HCT116 (cell line): ENCODE measurements at regions not wholly inside any gene's neighbourhood (a gene's known extent, or its start where the extent isn't known, plus 50 kb on each side); places are given as distances from the start of the nearest gene placed in this dataset.

ENCODE experiments used
- ATAC-seq: fragments of 200-7000 bp; cut with Tn5 transposase; 2 replicates; pipeline ENCODE4 v1.9.1; 2020; ENCODE audit warnings: mild to moderate bottlenecking, moderate library complexity
- BruUV-seq: library from RNA; stranded (reverse); fragments of 400-500 nt; replicated peaks from 2 replicates; lab custom pipeline; 2021; lab: Mats Ljungman, UMichigan
- CTCF ChIA-PET: fragments of 300-600 bp; sonication (Branson Sonifier 250); formaldehyde crosslinking; loops from one replicate; lab custom pipeline; 2021; ENCODE audit warnings: antibody characterized with exemption; lab: Charles Lee
- POLR2A ChIA-PET: fragments of 300-600, 350-600 bp; sonication (Branson Sonifier 250); formaldehyde crosslinking; loops from one replicate; lab custom pipeline; 2021; ENCODE audit warnings: antibody characterized with exemption; lab: Charles Lee
- RAD21 ChIA-PET, 2 experiments: fragments of 300-600 bp; sonication (Branson Sonifier 250); formaldehyde crosslinking; loops; one replicate each; lab custom pipeline; 2023; ENCODE audit warnings: low total read pairs in 2 of 2; ENCODE audit not compliant: uncharacterized antibody in 2 of 2, unreplicated experiment in 2 of 2, low non-redundant PET in 1 of 2; lab: Charles Lee
- DNase-seq: peaks from one replicate; pipeline ENCODE4 v3.0.0-alpha.2; 2010; ENCODE audit warnings: low read depth, low spot score
- H2AFZ ChIP-seq: fragments of 200-600 bp; shearing (Covaris generic), sonication (generic); 2 replicates; pipeline ENCODE4 v1.6.1; 2017; ENCODE audit warnings: low read depth, mixed run types, mixed read lengths, antibody characterized with exemption, low read length; ENCODE audit not compliant: poor library complexity, severe bottlenecking
- H3K27ac ChIP-seq: 2 replicates; pipeline ENCODE4 v1.5.1; 2012; ENCODE audit warnings: low read depth, low read length
- H3K27me3 ChIP-seq: fragments of 200-600 bp; sonication (generic); 2 replicates; pipeline ENCODE4 v1.6.1; 2016; ENCODE audit warnings: mixed run types, low read length, mixed read lengths; ENCODE audit not compliant: insufficient read depth
- H3K36me3 ChIP-seq, 2 experiments: fragments of 200-500 bp in 1 of 2; fragments of 200-600 bp in 1 of 2; sonication (Bioruptor generic) in 1 of 2; sonication (generic) in 1 of 2; 2 replicates each; pipeline versions ENCODE4 v1.5.1 to v1.6.1; 2014 to 2016; ENCODE audit warnings: low read length in 2 of 2, inconsistent platforms in 1 of 2, mixed read lengths in 1 of 2, mixed run types in 1 of 2; ENCODE audit not compliant: insufficient read depth in 2 of 2, control insufficient read depth in 1 of 2
- H3K4me1 ChIP-seq, 2 experiments: fragments of 200-600 bp in 1 of 2; sonication (generic) in 1 of 2; 2 replicates each; pipeline versions ENCODE4 v1.5.1 to v1.6.1; 2012 to 2017; ENCODE audit warnings: low read length in 2 of 2, inconsistent platforms in 1 of 2, mild to moderate bottlenecking in 1 of 2, mixed read lengths in 1 of 2, mixed run types in 1 of 2, moderate library complexity in 1 of 2; ENCODE audit not compliant: insufficient read depth in 2 of 2, control insufficient read depth in 1 of 2
- H3K4me2 ChIP-seq: fragments of 200-600 bp; sonication (generic); 2 replicates; pipeline ENCODE4 v1.6.1; 2017; ENCODE audit warnings: mixed run types, low read length, mixed read lengths
- H3K4me3 ChIP-seq, 2 experiments: fragments of 200-600 bp in 1 of 2; sonication (generic) in 1 of 2; replicated peaks in 1 of 2; 2 replicates each; pipeline ENCODE4 v1.5.1; 2011 to 2016; ENCODE audit warnings: low read length in 2 of 2, control low read depth in 1 of 2, low read depth in 1 of 2, mild to moderate bottlenecking in 1 of 2, mixed read lengths in 1 of 2, mixed run types in 1 of 2
- H3K79me2 ChIP-seq: fragments of 200-600 bp; sonication (generic); 2 replicates; pipeline ENCODE4 v1.6.1; 2017; ENCODE audit warnings: mild to moderate bottlenecking, mixed run types, low read length, moderate library complexity, mixed read lengths; ENCODE audit not compliant: insufficient read depth
- H3K9ac ChIP-seq: fragments of 200-600 bp; sonication (generic); 2 replicates; pipeline ENCODE4 v1.6.1; 2016; ENCODE audit warnings: low read length, mixed read lengths
- H3K9me2 ChIP-seq: fragments of 200-600 bp; sonication (generic), shearing (Covaris generic); 2 replicates; pipeline ENCODE4 v1.6.1; 2017; ENCODE audit warnings: mixed run types, mild to moderate bottlenecking, moderate library complexity; ENCODE audit not compliant: insufficient read depth
- H3K9me3 ChIP-seq, 2 experiments: fragments of 200-500 bp in 1 of 2; fragments of 200-600 bp in 1 of 2; sonication (Bioruptor generic) in 1 of 2; sonication (generic) in 1 of 2; 2 replicates each; pipeline ENCODE4 v1.6.1; 2014 to 2017; ENCODE audit warnings: low read length in 2 of 2, mixed read lengths in 2 of 2, inconsistent platforms in 1 of 2, low read depth in 1 of 2, mild to moderate bottlenecking in 1 of 2, mixed run types in 1 of 2, moderate library complexity in 1 of 2; ENCODE audit not compliant: control insufficient read depth in 1 of 2, insufficient read depth in 1 of 2
- H4K20me1 ChIP-seq: fragments of 200-600 bp; sonication (generic), shearing (Covaris generic); 2 replicates; pipeline ENCODE4 v1.6.1; 2017; ENCODE audit warnings: mixed run types, mild to moderate bottlenecking, moderate library complexity; ENCODE audit not compliant: insufficient read depth
- ATF3 ChIP-seq: IDR thresholded peaks from 2 replicates; pipeline ENCODE4 v1.6.1; 2012
- CBX3 ChIP-seq: IDR thresholded peaks from 2 replicates; pipeline ENCODE4 v1.6.1; 2012; ENCODE audit warnings: low read depth
- ELF1 ChIP-seq: IDR thresholded peaks from 2 replicates; pipeline ENCODE4 v1.6.1; 2012; ENCODE audit warnings: low read depth, borderline replicate concordance
- EZH2 ChIP-seq: fragments of 200-600 bp; sonication (generic); IDR thresholded peaks from 2 replicates; pipeline ENCODE4 v1.6.1; 2017; ENCODE audit warnings: antibody characterized with exemption, mixed run types
- JUND ChIP-seq: IDR thresholded peaks from 2 replicates; pipeline ENCODE4 v1.6.1; 2012
- POLR2A ChIP-seq: IDR thresholded peaks from 2 replicates; pipeline ENCODE4 v1.7.0; 2011; ENCODE audit warnings: borderline replicate concordance; ENCODE audit not compliant: insufficient read depth, insufficient read length; ENCODE audit errors: extremely low read depth
- RAD21 ChIP-seq: IDR thresholded peaks from 2 replicates; pipeline ENCODE4 v1.6.1; 2012; ENCODE audit warnings: low read depth, mild to moderate bottlenecking
- REST ChIP-seq: IDR thresholded peaks from 2 replicates; pipeline ENCODE4 v1.6.1; 2012; ENCODE audit warnings: low read depth
- SIN3A ChIP-seq: IDR thresholded peaks from 2 replicates; pipeline ENCODE4 v1.6.1; 2012; ENCODE audit warnings: low read depth
- SP1 ChIP-seq: IDR thresholded peaks from 2 replicates; pipeline ENCODE4 v1.6.1; 2012; ENCODE audit warnings: low read depth
- SRF ChIP-seq: IDR thresholded peaks from 2 replicates; pipeline ENCODE4 v1.6.1; 2012; ENCODE audit warnings: low read depth
- TCF7L2 ChIP-seq: IDR thresholded peaks from 2 replicates; pipeline ENCODE4 v1.7.0; 2011; ENCODE audit warnings: borderline replicate concordance, inconsistent platforms; ENCODE audit not compliant: insufficient read depth, insufficient read length; ENCODE audit errors: extremely low read depth
- intact Hi-C: fragments of 100-400 bp; cut with micrococcal nuclease; formaldehyde crosslinking; loops from 2 replicates; pipeline ENCODE4 v1.10.0; 2022
- TF ChIP-seq, protein P1 (sequence below): IDR thresholded peaks from 2 replicates; pipeline ENCODE4 v1.6.1; 2011; ENCODE audit warnings: mild to moderate bottlenecking, low read length, moderate library complexity; ENCODE audit not compliant: insufficient replicate concordance; ENCODE audit errors: extremely low read depth

- peaks cover 0 to 10% of the 10 kb centered on the region in 2 experiments; a peak in 2 of 4 replicates for H3K9me3 ChIP-seq
- POLR2A ChIA-PET: no interaction called here
- no peak overlapping the region for H2AFZ ChIP-seq
- no peak overlapping the region for H3K27ac ChIP-seq
- intact Hi-C loops: no loop called here
- no peaks in the 10 kb centered on the region for H3K27me3 ChIP-seq
- no peak overlapping the region for H3K4me2 ChIP-seq
- CTCF ChIA-PET: no interaction called here
- no peak for ATAC-seq
- no TSS peak for BruUV-seq
- no peaks in the 10 kb centered on the region for H3K4me1 ChIP-seq
- no peak for TF ChIP-seq REST
- no peak for TF ChIP-seq TCF7L2
- no peak for TF ChIP-seq SIN3A
- no peak for TF ChIP-seq ELF1
- TF ChIP-seq JUND: no peak
- TF ChIP-seq, protein P1, sequence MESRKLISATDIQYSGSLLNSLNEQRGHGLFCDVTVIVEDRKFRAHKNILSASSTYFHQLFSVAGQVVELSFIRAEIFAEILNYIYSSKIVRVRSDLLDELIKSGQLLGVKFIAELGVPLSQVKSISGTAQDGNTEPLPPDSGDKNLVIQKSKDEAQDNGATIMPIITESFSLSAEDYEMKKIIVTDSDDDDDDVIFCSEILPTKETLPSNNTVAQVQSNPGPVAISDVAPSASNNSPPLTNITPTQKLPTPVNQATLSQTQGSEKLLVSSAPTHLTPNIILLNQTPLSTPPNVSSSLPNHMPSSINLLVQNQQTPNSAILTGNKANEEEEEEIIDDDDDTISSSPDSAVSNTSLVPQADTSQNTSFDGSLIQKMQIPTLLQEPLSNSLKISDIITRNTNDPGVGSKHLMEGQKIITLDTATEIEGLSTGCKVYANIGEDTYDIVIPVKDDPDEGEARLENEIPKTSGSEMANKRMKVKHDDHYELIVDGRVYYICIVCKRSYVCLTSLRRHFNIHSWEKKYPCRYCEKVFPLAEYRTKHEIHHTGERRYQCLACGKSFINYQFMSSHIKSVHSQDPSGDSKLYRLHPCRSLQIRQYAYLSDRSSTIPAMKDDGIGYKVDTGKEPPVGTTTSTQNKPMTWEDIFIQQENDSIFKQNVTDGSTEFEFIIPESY: no peak
- no peak for TF ChIP-seq SP1
- TF ChIP-seq ATF3: no peak
- TF ChIP-seq RAD21: no peak
- no peak for TF ChIP-seq SRF
- no peak for TF ChIP-seq EZH2
- no peak for TF ChIP-seq POLR2A
- TF ChIP-seq CBX3: no peak
- H4K20me1 ChIP-seq: no peaks in the 10 kb centered on the region
- no peak overlapping the region for H3K4me3 ChIP-seq
- DNase-seq: no peak
- H3K79me2 ChIP-seq: no peaks in the 10 kb centered on the region
- no peak overlapping the region for H3K9ac ChIP-seq
- no peaks in the 10 kb centered on the region for H3K36me3 ChIP-seq
- no peaks in the 10 kb centered on the region for H3K9me2 ChIP-seq
- RAD21 ChIA-PET: no interaction called here
Observed at GRCh38 chr6:67016921-67017460, 1310.0 kb upstream of the EYS start.
